SIG-M5 treated with dmso at 0.1 percent for 504 hours (cell line): ENCODE measurements at regions not wholly inside any gene's neighbourhood (a gene's known extent, or its start where the extent isn't known, plus 50 kb on each side); places are given as distances from the start of the nearest gene placed in this dataset.
A peak's percentile ranks its signal among the peaks of the same experiment; 100 is the strongest.

Experiments used
- DNase-seq: peaks from one replicate; lab custom pipeline; 2025; ENCODE audit not compliant: unreplicated experiment; lab: John Stamatoyannopoulos, UW

DNA sequence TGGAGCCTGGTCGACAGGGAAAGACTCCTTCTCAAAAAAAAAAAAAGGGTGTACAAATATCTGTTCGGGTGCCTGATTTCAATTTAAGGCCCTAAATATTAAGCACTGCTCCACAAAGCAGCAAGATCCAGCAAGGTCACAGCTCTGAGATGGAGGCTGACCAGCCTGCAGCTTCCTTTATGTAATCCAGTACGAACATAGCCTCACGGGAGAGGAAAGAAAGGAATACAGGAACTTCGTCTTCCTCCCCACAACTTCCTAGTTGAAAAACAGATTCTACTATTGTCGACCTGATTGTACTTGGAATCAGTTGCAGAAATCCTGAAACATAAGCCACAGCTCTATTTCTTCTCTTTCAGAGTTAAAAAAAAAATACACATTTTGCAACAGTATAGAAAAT, 53.5 kb upstream of the TBC1D9 start:
- no peak for DNase-seq

DNA sequence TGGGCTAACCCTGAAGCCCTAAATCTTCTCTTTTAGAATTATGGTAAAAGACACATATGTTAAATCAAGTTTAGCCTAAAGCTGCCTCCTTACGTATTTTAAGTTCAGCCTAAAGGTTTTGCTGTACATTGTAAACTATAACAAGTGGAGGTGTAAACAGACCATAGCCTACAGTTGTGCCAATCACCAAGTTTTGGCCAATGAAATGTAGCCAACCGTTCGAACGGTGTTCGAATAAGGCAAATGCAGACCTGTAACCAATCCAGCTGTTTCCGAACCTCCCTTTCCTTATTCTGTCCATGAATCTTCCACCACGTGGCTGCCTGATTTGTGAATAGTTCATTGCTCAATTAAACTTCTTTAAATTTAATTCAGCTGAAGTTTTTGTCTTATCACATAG, 52.1 kb upstream of the TBC1D9 start:
- DNase-seq: no peak

DNA sequence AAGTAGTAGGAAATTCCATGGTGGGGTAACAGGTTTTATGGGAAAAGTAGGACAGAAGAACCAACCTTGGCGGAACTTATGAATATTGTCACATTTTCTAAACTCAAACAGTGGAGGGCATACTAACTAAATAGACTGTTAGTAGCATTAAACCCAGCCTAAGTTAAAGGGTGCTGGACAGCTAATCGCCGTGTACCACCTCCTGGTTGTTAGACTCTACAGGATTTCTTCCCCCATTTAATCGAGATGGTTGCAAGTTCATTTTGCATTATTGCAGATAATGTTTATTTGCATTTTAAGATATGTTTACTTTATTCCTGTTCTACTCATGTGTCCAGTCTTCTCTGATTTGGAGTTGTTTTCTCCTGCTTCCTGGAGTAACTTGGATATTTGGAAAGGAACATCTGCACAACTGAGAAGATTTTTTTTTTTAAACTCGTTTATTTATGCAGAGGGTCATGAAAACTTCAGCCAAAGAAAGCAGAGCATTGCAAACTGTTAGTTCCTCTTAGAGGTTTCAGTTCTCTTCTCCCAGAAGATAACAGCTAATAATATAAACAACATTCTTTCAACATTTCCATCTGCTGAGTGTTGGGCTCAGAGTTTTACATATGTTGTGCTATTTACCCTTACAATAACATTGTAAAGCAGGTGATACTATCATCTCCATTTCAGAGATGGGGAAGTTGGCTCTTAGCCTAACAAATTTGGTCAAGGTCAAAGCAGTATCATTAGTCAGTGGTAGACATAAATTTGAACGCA, 51.5 kb upstream of the TBC1D9 start:
- DNase-seq: peak; percentile 64

DNA sequence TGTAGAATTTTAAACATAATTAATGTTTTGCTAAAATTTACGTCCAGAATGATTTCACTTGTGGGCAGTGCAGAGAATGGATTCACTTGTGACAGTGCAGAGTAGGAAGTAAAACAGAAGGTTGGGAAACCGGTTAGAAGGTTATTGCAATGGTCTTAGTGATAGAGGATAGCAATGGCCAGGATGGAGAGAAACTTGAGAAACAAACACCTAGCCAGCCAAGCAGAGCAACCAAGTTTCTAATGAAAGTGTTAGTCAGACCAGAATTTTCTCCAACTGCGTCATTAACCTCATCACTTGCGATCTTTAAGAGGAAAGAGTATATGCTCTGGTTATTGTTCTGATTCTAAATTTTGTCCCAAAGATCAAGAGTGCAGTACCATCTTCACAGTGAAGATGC, 50.0 kb upstream of the TBC1D9 start:
- DNase-seq: peak; percentile 23
